IMR-90 (cell line): ENCODE measurements at regions not wholly inside any gene's neighbourhood (a gene's known extent, or its start where the extent isn't known, plus 50 kb on each side); places are given as distances from the start of the nearest gene placed in this dataset.

Experiments
- ATAC-seq: fragments of 200-7000 bp; cut with Tn5 transposase; 2 replicates; pipeline ENCODE4 v1.9.1; 2020; ENCODE audit warnings: low read depth, mild to moderate bottlenecking, moderate library complexity
- BruUV-seq: library from RNA; stranded (reverse); fragments of 400-500 nt; replicated peaks from 2 replicates; lab custom pipeline; 2021; lab: Mats Ljungman, UMichigan
- CTCF ChIA-PET: fragments of 300-600 bp; formaldehyde crosslinking; extraction: SDS; loops from one replicate; lab custom pipeline; 2021; ENCODE audit warnings: antibody characterized with exemption; lab: Yijun Ruan, JAX
- POLR2A ChIA-PET: fragments of 300-600 bp; sonication (Branson Sonifier 250); formaldehyde crosslinking; loops from one replicate; lab custom pipeline; 2022; ENCODE audit warnings: antibody characterized with exemption; ENCODE audit not compliant: unreplicated experiment; lab: Charles Lee
- DNase-seq: peaks from one replicate; pipeline ENCODE4 v3.0.0; 2013
- H2AFZ ChIP-seq: replicated peaks from 2 replicates; pipeline ENCODE3; 2013; ENCODE audit warnings: low read length, mild to moderate bottlenecking; ENCODE audit not compliant: poor library complexity
- H2AK5ac ChIP-seq: 2 replicates; pipeline ENCODE4 v1.6.1; 2013; ENCODE audit warnings: low read depth, low read length, inconsistent platforms
- H2AK9ac ChIP-seq: replicated peaks from 2 replicates; pipeline ENCODE3; 2013; ENCODE audit warnings: mild to moderate bottlenecking, low read depth, low read length, moderate library complexity; ENCODE audit not compliant: poor library complexity
- H2BK120ac ChIP-seq: 2 replicates; pipeline ENCODE4 v1.6.1; 2013; ENCODE audit warnings: low read depth, low read length, inconsistent platforms
- H2BK15ac ChIP-seq: 3 replicates; pipeline ENCODE4 v1.6.1; 2013; ENCODE audit warnings: low read depth, low read length, inconsistent platforms
- H2BK20ac ChIP-seq: 2 replicates; pipeline ENCODE4 v1.6.1; 2013; ENCODE audit warnings: low read depth, mild to moderate bottlenecking, inconsistent platforms, low read length, moderate library complexity
- H2BK5ac ChIP-seq: 2 replicates; pipeline ENCODE4 v1.6.1; 2013; ENCODE audit warnings: mild to moderate bottlenecking, low read depth, low read length, inconsistent platforms; ENCODE audit not compliant: poor library complexity, severe bottlenecking
- H3K14ac ChIP-seq: replicated peaks from 2 replicates; pipeline ENCODE4 v1.6.1; 2013; ENCODE audit warnings: low read depth, low read length, inconsistent platforms
- H3K18ac ChIP-seq: 2 replicates; pipeline ENCODE4 v1.6.1; 2013; ENCODE audit warnings: low read depth, low read length, control low read depth
- H3K23ac ChIP-seq: 2 replicates; pipeline ENCODE4 v1.6.1; 2013; ENCODE audit warnings: low read depth, low read length, inconsistent platforms
- H3K27ac ChIP-seq: 2 replicates; pipeline ENCODE4 v1.5.1; 2013; ENCODE audit warnings: mild to moderate bottlenecking, control low read depth, low read length; ENCODE audit not compliant: insufficient read depth
- H3K27me3 ChIP-seq: 2 replicates; pipeline ENCODE4 v1.6.1; 2013; ENCODE audit warnings: low read length; ENCODE audit not compliant: control insufficient read depth, insufficient read depth
- H3K36me3 ChIP-seq: 2 replicates; pipeline ENCODE4 v1.6.1; 2013; ENCODE audit warnings: low read length, mixed read lengths; ENCODE audit not compliant: control insufficient read depth, insufficient read depth
- H3K4ac ChIP-seq: 2 replicates; pipeline ENCODE4 v1.6.1; 2013; ENCODE audit warnings: low read depth, low read length, inconsistent platforms
- H3K4me1 ChIP-seq: 2 replicates; pipeline ENCODE4 v1.6.1; 2013; ENCODE audit warnings: low read length, mixed read lengths; ENCODE audit not compliant: control insufficient read depth, insufficient read depth
- H3K4me2 ChIP-seq: 2 replicates; pipeline ENCODE4 v1.6.1; 2013; ENCODE audit warnings: low read depth, mild to moderate bottlenecking, control low read depth, low read length, moderate library complexity
- H3K4me3 ChIP-seq: 2 replicates; pipeline ENCODE4 v1.5.1; 2013; ENCODE audit warnings: low read depth, mild to moderate bottlenecking, control low read depth, low read length, moderate library complexity; ENCODE audit not compliant: insufficient read depth
- H3K56ac ChIP-seq: 2 replicates; pipeline ENCODE4 v1.6.1; 2013; ENCODE audit warnings: low read length, inconsistent platforms; ENCODE audit not compliant: insufficient read depth; ENCODE audit errors: extremely low read depth
- H3K79me1 ChIP-seq, 2 experiments: 2 replicates each; pipeline ENCODE4 v1.6.1; 2013; ENCODE audit warnings: low read length in 2 of 2, inconsistent platforms in 1 of 2, low read depth in 1 of 2
- H3K9ac ChIP-seq: 2 replicates; pipeline ENCODE4 v1.6.1; 2013; ENCODE audit warnings: low read depth, low read length, control low read depth
- H3K9me1 ChIP-seq: 2 replicates; pipeline ENCODE4 v1.6.1; 2013; ENCODE audit warnings: low read length, inconsistent platforms; ENCODE audit not compliant: insufficient read depth
- H3K9me3 ChIP-seq: 2 replicates; pipeline ENCODE4 v1.6.1; 2013; ENCODE audit warnings: low read length; ENCODE audit not compliant: control insufficient read depth, insufficient read depth
- H4K20me1 ChIP-seq: 2 replicates; pipeline ENCODE4 v1.6.1; 2013; ENCODE audit warnings: low read length, inconsistent platforms; ENCODE audit not compliant: insufficient read depth
- H4K5ac ChIP-seq: 2 replicates; pipeline ENCODE4 v1.6.1; 2013; ENCODE audit warnings: mild to moderate bottlenecking, low read depth, low read length, control low read depth
- H4K8ac ChIP-seq, 2 experiments: 2 replicates each; pipeline ENCODE4 v1.6.1; 2013; ENCODE audit warnings: low read depth in 2 of 2, low read length in 2 of 2, control low read depth in 1 of 2, inconsistent platforms in 1 of 2
- H4K91ac ChIP-seq: 2 replicates; pipeline ENCODE4 v1.6.1; 2013; ENCODE audit warnings: low read depth, low read length, inconsistent platforms; ENCODE audit not compliant: insufficient read depth
- BHLHE40 ChIP-seq: fragments of 150-350 bp; IDR thresholded peaks from 2 replicates; pipeline ENCODE4 v1.6.1; 2016; ENCODE audit warnings: mild to moderate bottlenecking, low read depth, low read length
- CTCF ChIP-seq: conservative IDR thresholded peaks from 2 replicates; pipeline ENCODE4 v1.5.1; 2012; ENCODE audit warnings: mild to moderate bottlenecking, low read depth, low read length, improper control_type of control experiment
- MAFK ChIP-seq: IDR thresholded peaks from 2 replicates; pipeline ENCODE4 v1.6.1; 2012; ENCODE audit warnings: low read depth, low read length, improper control_type of control experiment
- MAZ ChIP-seq: IDR thresholded peaks from 2 replicates; pipeline ENCODE4 v1.6.1; 2012; ENCODE audit warnings: low read depth, mild to moderate bottlenecking, low read length, improper control_type of control experiment, moderate library complexity, borderline replicate concordance
- NFE2L2 ChIP-seq: fragments of 150-350 bp; IDR thresholded peaks from 2 replicates; pipeline ENCODE4 v1.6.1; 2016; ENCODE audit warnings: low read depth, mild to moderate bottlenecking, low read length
- POLR2A ChIP-seq: IDR thresholded peaks from 2 replicates; pipeline ENCODE4 v1.6.1; 2012; ENCODE audit warnings: mild to moderate bottlenecking, low read depth, low read length
- RAD21 ChIP-seq: IDR thresholded peaks from 2 replicates; pipeline ENCODE4 v1.6.1; 2012; ENCODE audit warnings: low read length, improper control_type of control experiment
- RCOR1 ChIP-seq: IDR thresholded peaks from 2 replicates; pipeline ENCODE4 v1.6.1; 2012; ENCODE audit warnings: mild to moderate bottlenecking, low read length, improper control_type of control experiment; ENCODE audit not compliant: insufficient replicate concordance
- RFX5 ChIP-seq: IDR thresholded peaks from 2 replicates; pipeline ENCODE4 v1.8.0; 2012; ENCODE audit warnings: low read depth, mild to moderate bottlenecking, low read length, moderate library complexity
- SMC3 ChIP-seq: fragments of 150-350 bp; IDR thresholded peaks from 2 replicates; pipeline ENCODE4 v1.6.1; 2016; ENCODE audit warnings: low read depth, mild to moderate bottlenecking, antibody characterized with exemption, low read length, moderate library complexity
- WGBS, 2 experiments: methylation state at CpG; one replicate each; pipeline versions ENCODE4 v1.1.5 to v1.1.7; 2013; ENCODE audit warnings: missing lambda C conversion rate in 2 of 2; ENCODE audit not compliant: insufficient read length in 1 of 2; ENCODE audit errors: extremely low coverage in 2 of 2; 5-methylcytosine and 5-hydroxymethylcytosine counted together
- dilution Hi-C: fragments of 300-500 bp; cut with HindIII; formaldehyde crosslinking; loops from one replicate; pipeline ENCODE4 v1.14.3; 2018; ENCODE audit warnings: low sequenced_read_pairs; ENCODE audit not compliant: unreplicated experiment
- in situ Hi-C: fragments of 300-500 bp; cut with MboI; formaldehyde crosslinking; loops from 3 replicates; pipeline ENCODE4 v1.14.3; 2019; ENCODE audit warnings: low sequenced_read_pairs, inconsistent platforms, mixed read lengths
- intact Hi-C: fragments of 100-400 bp; cut with micrococcal nuclease; formaldehyde crosslinking; loops from 2 replicates; pipeline ENCODE4 v1.10.0; 2022
- TF ChIP-seq, protein P1 (sequence below): fragments of 150-350 bp; IDR thresholded peaks from 2 replicates; pipeline ENCODE4 v1.6.1; 2017; ENCODE audit warnings: mild to moderate bottlenecking, antibody characterized with exemption, low read length, low read depth

GRCh38 chr9:89939626-89940292 is 334.9 kb downstream of the GADD45G start:
- Histone ChIP-seq H2BK5ac (no peak overlapping the region), H3K4me1 (peaks cover 10% of the 10 kb centered on the region; the same call in 1 of the 2 replicates), H3K23ac (no peak overlapping the region), H3K9me3 (no peaks in the 10 kb centered on the region), H3K9ac (no peak overlapping the region), H3K27me3 (peaks cover 24% of the 10 kb centered on the region; the same call in 1 of the 2 replicates), H3K9me1 (peaks cover 4% of the 10 kb centered on the region; the same call in 1 of the 2 replicates), H3K4me2 (no peak overlapping the region), H3K18ac (no peak overlapping the region), H2BK120ac (no peak overlapping the region), H2AFZ (no peak overlapping the region), H2BK15ac (no peak overlapping the region), H3K14ac (no peak overlapping the region), H4K5ac (no peak overlapping the region), H3K56ac (no peak overlapping the region), H2BK20ac (no peak overlapping the region), H3K36me3 (no peaks in the 10 kb centered on the region), H4K91ac (no peak overlapping the region), H2AK5ac (no peak overlapping the region), H3K4me3 (no peak overlapping the region), H3K4ac (no peak overlapping the region), H3K79me1 (no peaks in the 10 kb centered on the region), H4K20me1 (no peaks in the 10 kb centered on the region), H4K8ac (no peak overlapping the region), H2AK9ac (no peak overlapping the region), H3K27ac (no peak overlapping the region)
- 100% methylated on average over 2 of the region's 14 CpGs; no CpG with 5 or more reads in 1 of the 2 experiments for WGBS, 2 experiments
- DNase-seq, result no peak
- dilution Hi-C loops, result no loop called here
- TF ChIP-seq RAD21, result no peak
- no peak for TF ChIP-seq RFX5
- TF ChIP-seq NFE2L2, result no peak
- TF ChIP-seq MAFK, result no peak
- no peak for TF ChIP-seq BHLHE40
- no peak for TF ChIP-seq RCOR1
- TF ChIP-seq CTCF, result no peak
- TF ChIP-seq MAZ, result no peak
- no peak for TF ChIP-seq POLR2A
- TF ChIP-seq, protein P1, sequence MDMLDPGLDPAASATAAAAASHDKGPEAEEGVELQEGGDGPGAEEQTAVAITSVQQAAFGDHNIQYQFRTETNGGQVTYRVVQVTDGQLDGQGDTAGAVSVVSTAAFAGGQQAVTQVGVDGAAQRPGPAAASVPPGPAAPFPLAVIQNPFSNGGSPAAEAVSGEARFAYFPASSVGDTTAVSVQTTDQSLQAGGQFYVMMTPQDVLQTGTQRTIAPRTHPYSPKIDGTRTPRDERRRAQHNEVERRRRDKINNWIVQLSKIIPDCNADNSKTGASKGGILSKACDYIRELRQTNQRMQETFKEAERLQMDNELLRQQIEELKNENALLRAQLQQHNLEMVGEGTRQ, result no peak
- TF ChIP-seq SMC3, result no peak
- intact Hi-C loops, result no loop called here
- ChIA-PET CTCF (no interaction called here), POLR2A (no interaction called here)
- no TSS peak for BruUV-seq
- in situ Hi-C loops, result no loop called here
- no peak for ATAC-seq
